Stimulated activated CD4-positive, alpha-beta T cell treated with anti-CD3 and anti-CD28 coated beads, Interleukin-1b, Interleukin-23, amount 100 ng/mL, for 4 hours (primary cell): ENCODE measurements at regions not wholly inside any gene's neighbourhood (a gene's known extent, or its start where the extent isn't known, plus 50 kb on each side); places are given as distances from the start of the nearest gene placed in this dataset.
"Not testable (repeated sequence)": the region's sequence is repeated elsewhere in the genome, so short reads cannot be mapped to it uniquely, and the experiment has no call there.

Experiments used
- DNase-seq, 2 donors: peaks; one replicate each; pipeline ENCODE4 v3.0.0-alpha.2; 2020; ENCODE audit warnings: low read depth in 2 of 2

- DNase-seq = no peak
Observed at GRCh38 chr5:118378959-118379358, 609.4 kb downstream of the DTWD2 start.

- no peak for DNase-seq
Observed at GRCh38 chr5:118377420-118377819, 610.9 kb downstream of the DTWD2 start.

DNA sequence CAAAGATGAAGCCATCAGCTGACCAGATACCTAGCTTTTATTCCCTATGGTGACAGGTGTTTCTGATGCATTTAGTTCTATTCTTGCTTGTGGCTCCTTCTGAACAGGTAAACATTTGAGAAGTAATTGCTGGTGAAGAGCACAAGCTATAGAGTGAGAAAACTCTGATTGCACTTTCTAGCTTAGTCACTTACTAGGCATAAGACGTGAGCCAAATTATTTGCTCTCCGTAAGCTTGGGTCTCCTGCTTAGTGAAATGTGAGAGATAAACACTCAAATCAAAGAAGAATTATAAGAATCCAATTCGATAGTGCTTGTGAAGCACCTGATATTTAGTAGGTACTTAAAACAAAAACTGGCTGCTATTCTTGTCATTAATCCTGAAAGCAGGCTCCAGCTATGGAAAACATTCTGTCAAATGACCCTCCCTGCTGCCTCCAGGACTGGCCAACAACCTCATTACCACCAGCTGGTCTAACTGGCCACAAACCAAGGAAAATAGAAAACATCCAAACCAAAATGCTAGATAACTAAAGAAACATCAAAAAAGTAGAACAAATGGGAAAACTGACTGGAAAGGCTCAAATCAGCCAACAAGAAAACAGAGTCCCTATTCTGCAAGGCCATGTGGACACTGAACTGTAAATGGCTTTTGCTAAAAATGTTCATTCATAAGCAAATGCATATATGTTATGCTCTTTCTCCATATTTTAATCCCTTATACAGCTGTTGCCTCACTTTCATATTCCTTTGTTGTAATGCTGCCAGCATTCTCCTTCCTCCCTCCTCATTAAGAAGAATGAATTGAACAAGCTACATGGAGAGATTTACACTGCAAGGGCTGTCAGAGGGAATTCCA lies 616.1 kb downstream of the DTWD2 start:
- no peak for DNase-seq

GRCh38 chr5:118366429-118366828 lies 621.9 kb downstream of the DTWD2 start:
- no peak for DNase-seq

- DNase-seq = no peak
Observed at GRCh38 chr5:118365718-118366117, 622.6 kb downstream of the DTWD2 start.

- DNase-seq = no peak
Observed at GRCh38 chr5:118354797-118355196, 633.5 kb downstream of the DTWD2 start.

GRCh38 chr5:118353970-118354369 lies 634.4 kb downstream of the DTWD2 start:
- DNase-seq = no peak

- no peak for DNase-seq
Observed at GRCh38 chr5:118336468-118336867, 651.9 kb downstream of the DTWD2 start.

GRCh38 chr5:118327389-118327788 lies 661.0 kb downstream of the DTWD2 start:
- DNase-seq = no peak

GRCh38 chr5:118326481-118327045 lies 661.8 kb downstream of the DTWD2 start:
- DNase-seq = no peak

DNA sequence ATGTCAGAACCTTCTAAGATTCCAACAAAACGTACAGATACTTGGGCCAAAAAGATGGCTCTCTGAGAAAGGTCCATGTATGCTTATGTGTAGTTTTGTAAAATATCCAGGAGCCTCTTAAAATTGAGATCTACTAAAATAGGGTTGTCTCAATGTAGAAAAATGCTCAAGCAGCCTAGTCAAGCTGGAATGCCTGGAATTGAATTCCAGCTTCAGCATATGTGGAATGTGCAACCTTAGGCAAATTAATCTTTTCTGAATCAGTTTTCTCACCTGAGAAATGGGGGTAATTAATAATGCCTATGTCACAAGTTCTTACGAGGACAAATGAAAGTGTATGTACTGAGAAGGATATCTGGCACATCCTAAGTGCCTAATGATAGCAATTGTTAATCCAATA lies 662.4 kb downstream of the DTWD2 start:
- no peak for DNase-seq

DNA sequence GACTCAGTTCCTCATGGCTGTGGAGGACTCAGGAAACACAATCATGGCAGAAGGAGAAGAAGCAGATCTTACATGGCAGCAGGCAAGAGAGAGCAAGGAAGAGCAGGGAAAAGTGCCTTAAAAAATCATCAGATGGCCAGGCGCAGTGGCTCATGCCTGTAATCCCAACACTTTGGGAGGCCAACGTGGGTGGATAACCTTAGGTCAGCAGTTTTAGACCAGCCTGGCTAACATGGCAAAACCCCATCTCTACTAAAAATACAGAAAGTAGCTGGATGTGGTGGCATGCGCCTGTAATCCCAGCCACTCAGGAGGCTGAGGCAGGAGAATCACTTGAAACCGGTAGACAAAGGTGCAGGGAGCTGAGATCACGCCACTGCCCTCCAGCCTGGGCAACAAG lies 664.6 kb downstream of the DTWD2 start:
- not testable (repeated sequence) for DNase-seq

GRCh38 chr5:118321081-118321480 lies 667.3 kb downstream of the DTWD2 start:
- DNase-seq = no peak

DNA sequence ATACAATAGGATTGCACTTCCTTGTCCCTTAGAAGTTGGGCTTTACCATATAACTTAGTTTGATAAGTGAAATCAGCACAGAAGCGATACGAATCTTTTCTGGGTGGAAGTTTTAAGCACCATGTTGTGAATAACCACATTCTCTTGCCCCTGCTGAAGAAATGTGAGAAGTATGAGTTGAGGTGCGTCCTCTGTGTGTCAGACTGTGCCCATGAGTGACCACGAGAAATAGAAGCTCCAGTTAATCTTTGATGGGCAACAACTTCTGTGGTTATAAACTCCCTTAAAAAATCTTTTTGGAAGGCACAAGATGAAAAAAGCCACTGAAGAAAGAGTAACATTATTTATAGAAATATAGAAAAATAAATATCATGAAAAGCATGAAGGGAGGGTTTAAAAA lies 668.2 kb downstream of the DTWD2 start:
- no peak for DNase-seq

GRCh38 chr5:118314931-118315330 lies 673.4 kb downstream of the DTWD2 start:
- no peak for DNase-seq

DNA sequence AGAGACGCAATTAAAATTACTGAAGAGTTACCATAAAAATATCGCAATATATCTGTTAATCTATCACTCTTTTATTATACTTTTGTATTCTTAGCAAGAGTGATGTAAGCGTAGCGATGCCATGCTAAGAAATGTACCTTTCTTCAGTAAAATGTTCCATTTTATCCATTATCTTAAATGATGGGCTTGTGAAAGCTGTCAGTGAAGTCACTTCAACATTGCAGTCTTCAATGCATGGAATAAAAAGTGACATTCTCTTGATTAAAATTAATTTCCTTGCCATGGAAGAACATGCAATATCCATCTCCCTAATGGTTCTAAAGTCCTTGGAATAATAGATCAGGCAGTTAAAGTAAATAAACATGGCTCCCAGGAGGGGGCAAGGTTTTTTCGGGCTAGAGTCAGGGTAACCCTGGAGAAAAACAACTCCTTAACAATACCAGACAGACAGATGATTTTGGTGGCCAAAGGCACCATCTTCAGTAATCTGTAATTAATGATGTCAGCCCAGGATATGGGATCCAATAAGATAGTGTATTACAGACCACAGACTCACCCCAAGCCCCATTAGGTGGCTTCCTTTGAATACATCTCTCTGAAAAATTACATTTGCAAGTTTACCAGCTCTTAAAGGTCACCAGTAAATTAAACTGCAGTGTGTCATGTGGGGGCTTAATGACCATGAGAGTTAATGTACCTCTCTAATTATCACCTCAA lies 677.1 kb downstream of the DTWD2 start:
- no peak for DNase-seq

DNA sequence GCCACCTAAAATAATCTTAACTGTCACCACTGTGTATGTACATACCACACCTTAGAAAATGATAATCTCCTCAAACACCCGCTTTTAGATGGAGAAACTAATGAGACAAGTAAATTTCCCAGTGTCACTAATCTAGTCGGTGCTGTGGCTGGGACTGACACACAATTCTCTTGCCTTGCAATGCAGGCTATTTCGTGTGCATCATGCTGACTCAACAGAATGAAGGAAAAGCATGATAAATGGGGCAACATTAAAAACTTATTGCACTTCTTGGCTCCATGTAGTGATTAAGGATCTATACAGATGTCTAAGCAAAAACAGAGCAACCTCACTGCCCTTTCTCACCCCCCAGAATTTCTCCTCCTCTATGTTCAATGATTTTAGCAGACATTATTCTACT lies 677.9 kb downstream of the DTWD2 start:
- no peak for DNase-seq

GRCh38 chr5:118303296-118303695 lies 685.1 kb downstream of the DTWD2 start:
- no peak for DNase-seq

- DNase-seq = no peak
Observed at GRCh38 chr5:118302786-118303185, 685.6 kb downstream of the DTWD2 start.

DNA sequence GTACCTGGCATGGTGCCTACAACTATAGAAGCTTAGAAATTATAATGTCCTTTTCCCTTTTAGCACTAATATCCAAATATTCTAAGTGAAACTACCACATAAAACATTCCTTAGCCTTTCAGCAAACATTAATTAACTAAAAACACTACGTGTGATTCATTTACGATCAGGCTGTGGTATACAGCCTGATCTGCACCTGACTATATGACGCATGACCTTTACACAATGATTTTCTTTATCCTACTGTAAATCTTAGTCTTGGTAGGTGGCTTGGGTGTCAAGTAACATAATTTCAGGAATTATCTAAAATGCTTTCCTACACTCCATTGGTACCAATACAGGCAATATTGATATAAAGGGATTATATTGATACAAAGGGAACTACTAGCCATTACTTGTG lies 686.7 kb downstream of the DTWD2 start:
- DNase-seq = no peak

GRCh38 chr5:118295045-118295444 lies 693.3 kb downstream of the DTWD2 start:
- no peak for DNase-seq

DNA sequence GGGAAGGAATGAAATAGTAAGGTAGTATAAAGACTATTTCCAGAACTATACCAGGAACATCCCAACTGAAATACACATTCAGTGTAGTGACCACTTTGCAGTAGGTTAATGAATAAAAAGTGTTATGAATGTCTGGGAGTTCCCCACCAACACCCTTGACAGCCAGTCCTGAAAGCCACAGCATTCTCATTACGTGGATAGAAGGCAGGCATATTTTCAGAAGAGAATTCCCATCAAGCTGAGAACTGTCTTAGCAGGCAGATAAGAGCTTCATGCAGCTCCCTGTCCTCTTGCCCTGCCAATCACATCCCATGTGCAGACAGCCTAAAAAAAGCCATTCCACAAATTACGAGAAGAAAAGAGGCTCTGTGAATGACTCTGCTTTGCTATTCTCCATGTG lies 695.0 kb downstream of the DTWD2 start:
- no peak for DNase-seq

DNA sequence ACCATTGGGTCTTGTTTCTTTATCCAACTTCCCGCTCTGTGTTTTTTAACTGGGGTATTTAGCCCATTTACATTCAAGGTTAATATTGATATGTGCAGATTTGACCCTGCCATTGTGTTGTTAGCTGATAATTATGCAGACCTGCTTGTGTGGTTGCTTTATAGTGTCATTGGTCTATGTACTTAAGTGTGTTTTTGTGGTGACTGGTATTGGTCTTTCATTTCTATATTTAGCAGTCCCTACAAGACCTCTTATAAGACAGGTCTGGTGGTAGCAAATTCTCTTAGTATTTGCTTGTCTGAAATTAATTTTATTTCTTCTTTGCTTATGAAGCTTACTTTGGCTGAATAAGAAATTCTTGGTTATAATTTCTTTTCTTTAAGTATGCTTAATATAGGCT lies 698.1 kb downstream of the DTWD2 start:
- no peak for DNase-seq
